H7 (cell line): ENCODE measurements at regions not wholly inside any gene's neighbourhood (a gene's known extent, or its start where the extent isn't known, plus 50 kb on each side); places are given as distances from the start of the nearest gene placed in this dataset.
"Not testable (repeated sequence)": the region's sequence is repeated elsewhere in the genome, so short reads cannot be mapped to it uniquely, and the experiment has no call there.

Experiments used
- DNase-seq: peaks from one replicate; pipeline ENCODE4 v3.0.0; 2012
- H3K27me3 ChIP-seq: 2 replicates; pipeline ENCODE4 v1.6.0; 2011; ENCODE audit warnings: mild to moderate bottlenecking, low read length; ENCODE audit not compliant: control insufficient read depth, insufficient read depth
- H3K36me3 ChIP-seq: replicated peaks from 2 replicates; pipeline ENCODE4 v1.5.1; 2011; ENCODE audit warnings: low read length; ENCODE audit not compliant: control insufficient read depth, insufficient read depth
- H3K4me3 ChIP-seq: 2 replicates; pipeline ENCODE4 v1.5.1; 2011; ENCODE audit warnings: low read depth, mild to moderate bottlenecking, control low read depth, low read length, moderate library complexity; ENCODE audit not compliant: insufficient read depth

DNA sequence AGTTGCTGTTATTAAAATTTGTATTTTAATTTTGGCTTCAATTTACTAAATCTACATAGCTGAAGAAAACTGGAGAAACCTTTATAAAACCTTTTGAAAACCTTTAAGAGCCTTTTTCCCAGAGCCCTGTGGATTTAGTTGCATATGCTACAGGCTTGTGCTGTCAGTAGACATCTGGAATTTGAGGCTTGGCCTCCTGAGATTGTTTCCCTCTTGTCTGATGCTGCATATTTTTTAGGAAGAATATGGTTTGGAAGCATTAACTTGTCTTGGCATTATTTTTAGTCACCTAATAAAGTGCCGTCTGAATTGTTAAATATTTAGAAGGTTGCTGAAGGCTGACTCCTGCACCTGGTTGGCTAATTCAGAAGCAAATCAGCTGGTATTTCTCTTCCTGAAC is 369.4 kb downstream of the UTRN start:
- Histone ChIP-seq H3K27me3 (no peaks in the 10 kb centered on the region), H3K4me3 (no peak overlapping the region), H3K36me3 (no peaks in the 10 kb centered on the region)
- no peak for DNase-seq

DNA sequence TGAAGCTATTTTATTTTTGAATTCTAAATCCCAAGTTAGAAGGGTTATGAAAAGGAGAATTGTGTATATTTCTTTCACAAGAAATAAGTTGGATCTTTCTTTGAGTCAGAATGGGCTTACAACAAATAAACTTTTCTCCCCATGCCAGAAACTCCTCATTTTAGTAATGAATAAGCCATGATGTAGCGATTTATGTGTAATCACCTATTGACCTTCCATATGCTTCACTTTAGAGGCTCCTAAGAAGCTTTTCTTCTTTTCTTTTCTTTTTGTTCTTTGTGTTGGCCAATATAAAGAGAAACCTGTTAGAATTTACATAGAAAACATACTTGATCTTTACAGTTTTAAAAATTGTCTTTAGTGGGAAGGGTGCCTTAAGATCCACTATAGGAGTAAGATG is 370.2 kb downstream of the UTRN start:
- Histone ChIP-seq H3K27me3 (no peaks in the 10 kb centered on the region; the same call in 1 of the 2 replicates), H3K4me3 (no peak overlapping the region), H3K36me3 (no peaks in the 10 kb centered on the region)
- no peak for DNase-seq

DNA sequence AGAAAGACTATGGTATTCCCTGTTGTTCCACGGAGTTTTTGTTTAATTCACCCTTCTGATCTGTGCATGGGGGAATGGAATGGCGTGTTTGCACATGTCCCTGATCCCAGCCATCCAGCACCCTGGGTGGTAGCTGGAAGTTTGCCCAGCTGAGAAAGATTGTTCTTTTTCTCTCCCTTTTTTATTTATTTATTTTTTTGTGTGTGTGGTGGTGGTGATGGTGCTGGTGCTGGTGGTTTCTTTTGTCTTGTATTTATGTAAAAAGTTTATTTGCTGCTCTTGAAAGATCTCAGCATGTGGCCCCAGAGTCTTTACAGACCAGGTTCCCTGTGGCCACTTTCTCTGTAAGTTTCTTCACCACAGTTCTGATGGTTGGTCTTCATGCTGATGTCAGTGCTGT is 372.6 kb downstream of the UTRN start:
- H3K4me3 ChIP-seq = no peak overlapping the region
- H3K27me3 ChIP-seq = peaks cover 1% of the 10 kb centered on the region; the same call in 1 of the 2 replicates
- peak; percentile 7 for DNase-seq

DNA sequence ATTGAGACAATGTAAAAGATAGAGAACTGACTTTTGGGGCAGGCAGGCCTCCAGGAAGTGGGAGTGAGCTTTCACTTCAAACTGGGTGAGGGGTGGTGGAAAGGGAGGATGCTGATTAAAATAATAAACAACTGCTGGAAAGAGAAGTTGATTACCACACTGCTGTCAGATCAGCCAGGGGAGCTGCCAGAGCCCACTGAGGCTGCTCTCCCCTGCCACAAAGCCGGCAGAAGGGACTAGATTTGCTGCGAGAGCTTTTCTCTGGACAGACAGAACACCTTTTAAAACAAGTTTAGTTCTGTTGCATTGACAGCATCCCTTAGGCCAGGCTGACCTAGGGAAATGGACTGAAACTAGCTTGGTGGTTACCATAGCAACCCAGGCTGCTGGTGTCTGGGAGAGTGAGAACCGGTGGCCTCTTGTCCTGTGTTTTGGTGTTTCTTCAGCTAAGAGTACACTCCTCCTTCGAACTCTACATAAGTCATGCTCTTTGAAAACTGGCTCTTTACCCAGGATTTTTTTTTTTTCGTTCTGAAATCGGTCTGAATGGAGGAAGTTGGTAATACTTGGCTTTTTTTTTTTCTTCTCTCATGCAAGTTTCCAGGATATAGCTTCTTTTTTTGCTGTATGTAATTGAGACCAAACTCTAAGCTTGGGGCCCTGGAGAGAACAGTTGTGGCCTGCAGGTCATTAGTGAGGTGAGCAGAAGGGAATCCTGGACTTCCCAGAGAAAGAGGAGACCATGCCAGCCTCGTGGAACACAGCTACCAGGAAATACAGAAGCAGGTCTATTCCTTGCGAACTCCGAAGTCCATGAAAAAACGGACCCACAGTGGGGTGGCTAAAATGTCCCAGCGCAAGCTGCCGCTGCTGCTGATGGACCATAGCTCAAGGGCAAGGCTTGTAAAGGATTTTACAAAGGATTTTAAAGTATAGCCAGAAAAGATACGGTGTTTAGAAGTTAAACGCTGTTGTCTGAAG is 374.4 kb downstream of the UTRN start:
- H3K27me3 ChIP-seq = peaks cover 1% of the 10 kb centered on the region; the same call in 1 of the 2 replicates
- no peaks in the 10 kb centered on the region for H3K36me3 ChIP-seq
- DNase-seq = peak; percentile 7
- no peak overlapping the region for H3K4me3 ChIP-seq

More for the DNA sequence above, 372.6 kb downstream of the UTRN start:
- no peaks in the 10 kb centered on the region for H3K36me3 ChIP-seq

DNA sequence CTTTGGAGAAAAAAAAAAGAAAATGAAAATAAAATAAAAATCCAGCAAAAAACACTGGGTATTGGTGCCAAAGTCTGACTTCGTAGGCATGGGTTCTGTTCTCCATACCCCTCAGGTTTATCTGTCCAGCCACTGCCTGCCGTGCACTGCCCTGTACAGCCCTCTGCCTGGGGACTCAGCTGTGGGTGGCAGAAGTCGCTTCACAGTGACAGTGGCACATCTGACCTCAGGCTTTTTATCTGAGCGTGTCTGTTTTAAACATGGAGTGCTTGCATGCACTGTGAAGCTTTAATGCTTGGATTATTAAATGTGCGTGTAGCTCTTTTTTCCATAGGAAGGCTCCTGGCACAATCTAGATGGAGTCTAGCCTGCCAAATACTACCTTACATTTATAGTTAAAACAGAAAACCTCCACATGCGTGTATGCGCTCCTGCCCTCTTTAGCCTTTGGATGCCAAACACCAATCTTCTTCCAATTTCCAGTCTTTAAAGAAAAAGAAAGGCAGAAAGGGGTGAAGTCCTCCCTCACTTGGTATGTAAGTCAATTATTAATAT is 375.5 kb downstream of the UTRN start:
- Histone ChIP-seq H3K4me3 (no peak overlapping the region), H3K27me3 (peaks cover 1% of the 10 kb centered on the region; the same call in 1 of the 2 replicates), H3K36me3 (no peaks in the 10 kb centered on the region)
- no peak for DNase-seq

DNA sequence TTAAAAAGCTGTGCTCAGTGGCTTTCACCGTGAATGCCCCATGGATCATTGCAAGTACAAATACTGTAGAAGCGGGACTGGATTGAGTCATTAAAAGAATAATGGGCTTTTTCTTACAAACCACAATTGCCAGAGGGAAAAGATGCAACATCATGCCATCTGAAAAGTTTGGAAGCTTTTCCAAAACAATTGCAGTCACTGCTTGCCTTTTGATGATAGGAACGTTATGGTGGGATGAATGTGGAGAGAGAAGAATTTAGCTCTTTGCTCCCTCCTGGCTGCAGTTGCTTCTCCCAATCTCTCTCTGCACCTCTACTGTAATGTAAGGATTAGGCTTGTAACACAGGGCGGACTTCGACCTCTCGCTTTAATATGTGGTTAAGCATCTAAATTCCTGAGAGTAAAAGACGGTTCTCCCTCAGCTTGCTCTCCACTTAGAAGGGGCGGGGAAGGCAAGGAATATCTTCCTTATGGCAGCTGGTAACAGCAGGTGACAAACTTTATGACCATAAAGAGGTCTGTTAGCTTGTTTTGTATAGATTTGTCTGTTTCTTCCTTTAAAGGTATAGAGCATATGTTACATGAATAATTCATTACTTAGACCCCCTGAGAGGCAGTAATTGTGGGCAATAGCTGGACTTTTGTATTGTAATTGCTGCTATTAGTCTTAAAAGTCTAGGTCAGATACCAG is 376.1 kb downstream of the UTRN start:
- peak; percentile 6 for DNase-seq
- Histone ChIP-seq H3K27me3 (peaks cover 1% of the 10 kb centered on the region; the same call in 1 of the 2 replicates), H3K36me3 (no peaks in the 10 kb centered on the region), H3K4me3 (no peak overlapping the region; the same call in 1 of the 2 replicates)

DNA sequence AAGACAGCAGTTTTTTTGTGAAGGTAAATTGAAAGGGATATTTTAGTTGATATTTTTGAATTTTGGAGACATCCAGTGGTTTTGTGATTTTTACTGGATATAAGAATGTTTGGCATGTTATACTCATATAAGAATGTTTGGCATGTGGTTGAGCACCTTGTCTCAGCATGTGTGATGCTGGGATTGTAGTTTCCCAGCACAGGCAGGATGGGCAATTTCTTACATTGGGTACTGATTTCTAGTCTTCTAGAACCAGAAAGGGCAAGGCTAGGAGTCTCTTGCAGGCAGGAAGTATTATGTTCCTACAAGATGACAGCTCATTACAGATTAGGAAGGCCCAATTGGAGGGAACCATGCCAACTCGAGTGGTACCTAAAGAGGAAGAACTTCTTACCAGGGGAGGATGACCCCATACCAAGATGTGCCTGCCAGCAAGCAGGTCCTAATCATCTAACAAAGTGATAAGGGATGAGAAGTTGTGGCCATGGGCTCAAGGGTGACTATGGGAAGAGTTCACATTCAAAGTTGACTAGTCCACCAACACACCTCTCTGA is 377.8 kb downstream of the UTRN start:
- no peaks in the 10 kb centered on the region; the same call in 1 of the 2 replicates for H3K36me3 ChIP-seq
- no peak for DNase-seq
- H3K27me3 ChIP-seq = peaks cover 1% of the 10 kb centered on the region; the same call in 1 of the 2 replicates
- H3K4me3 ChIP-seq = no peak overlapping the region

DNA sequence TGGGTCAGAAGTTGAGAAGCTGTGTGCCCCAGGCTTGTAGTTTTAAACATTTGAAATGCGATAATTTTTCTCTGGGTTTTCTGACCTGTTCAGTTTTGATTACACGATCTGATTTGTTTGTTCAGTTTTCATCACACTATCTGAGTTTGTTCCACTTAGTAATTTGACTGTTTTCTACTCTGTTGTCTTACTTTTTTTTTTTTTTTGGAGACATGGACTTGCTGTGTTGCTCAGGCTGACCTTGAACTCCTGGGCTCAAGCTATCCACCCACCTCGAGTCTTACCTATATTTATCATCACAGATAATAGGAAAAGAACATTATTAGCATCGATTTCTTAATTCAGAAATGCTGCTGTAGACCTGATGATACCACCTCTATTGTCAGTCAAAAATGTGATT is 379.1 kb downstream of the UTRN start:
- Histone ChIP-seq H3K36me3 (no peaks in the 10 kb centered on the region; the same call in 1 of the 2 replicates), H3K4me3 (no peak overlapping the region), H3K27me3 (peaks cover 1% of the 10 kb centered on the region; the same call in 1 of the 2 replicates)
- no peak for DNase-seq

DNA sequence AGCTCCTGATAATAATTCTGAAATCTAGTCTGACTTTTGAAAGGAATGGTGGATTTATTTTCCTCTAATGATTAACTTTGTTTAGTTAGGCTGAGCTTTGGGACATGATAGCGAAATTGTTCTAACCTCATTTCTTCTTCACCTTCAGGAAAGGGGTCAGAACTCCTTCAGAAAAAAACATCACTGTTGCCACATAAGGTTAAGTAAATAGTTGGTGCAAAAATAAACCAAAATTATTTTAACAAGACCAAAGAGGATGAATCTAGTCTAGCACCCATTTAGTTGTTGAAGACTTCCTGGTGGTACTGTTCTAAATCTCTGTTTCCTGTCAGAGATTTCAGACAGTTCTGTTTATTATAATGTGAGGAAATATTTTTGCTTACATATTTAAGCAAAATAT is 379.8 kb downstream of the UTRN start:
- Histone ChIP-seq H3K4me3 (no peak overlapping the region), H3K27me3 (peaks cover 1% of the 10 kb centered on the region; the same call in 1 of the 2 replicates), H3K36me3 (no peaks in the 10 kb centered on the region; the same call in 1 of the 2 replicates)
- no peak for DNase-seq

DNA sequence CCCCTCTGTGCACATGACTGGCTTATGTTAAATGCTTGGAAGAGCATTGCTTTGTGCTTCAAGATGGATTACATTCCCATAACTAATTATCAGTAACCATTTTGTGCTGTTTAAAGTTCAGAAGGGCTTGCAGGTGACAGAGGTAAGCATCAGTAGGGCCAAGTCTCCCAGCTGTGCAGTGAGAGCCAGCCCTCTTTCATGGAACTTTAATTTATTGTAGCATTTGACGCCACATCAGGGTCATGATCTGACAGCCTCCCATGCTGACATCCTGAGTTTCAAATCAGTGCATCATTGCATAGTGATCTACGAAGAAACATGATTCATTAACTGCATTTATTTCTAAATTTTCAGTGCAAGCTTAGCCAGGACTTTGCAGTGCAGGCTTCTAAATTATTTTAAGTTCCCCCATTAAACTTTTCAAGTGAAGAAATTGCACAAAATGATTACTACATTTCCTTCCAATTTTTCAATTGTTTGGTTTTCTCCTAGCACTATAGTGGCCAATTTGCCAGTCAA is 380.9 kb downstream of the UTRN start:
- Histone ChIP-seq H3K4me3 (no peak overlapping the region), H3K27me3 (no peaks in the 10 kb centered on the region; the same call in 1 of the 2 replicates), H3K36me3 (no peaks in the 10 kb centered on the region; the same call in 1 of the 2 replicates)
- no peak for DNase-seq

DNA sequence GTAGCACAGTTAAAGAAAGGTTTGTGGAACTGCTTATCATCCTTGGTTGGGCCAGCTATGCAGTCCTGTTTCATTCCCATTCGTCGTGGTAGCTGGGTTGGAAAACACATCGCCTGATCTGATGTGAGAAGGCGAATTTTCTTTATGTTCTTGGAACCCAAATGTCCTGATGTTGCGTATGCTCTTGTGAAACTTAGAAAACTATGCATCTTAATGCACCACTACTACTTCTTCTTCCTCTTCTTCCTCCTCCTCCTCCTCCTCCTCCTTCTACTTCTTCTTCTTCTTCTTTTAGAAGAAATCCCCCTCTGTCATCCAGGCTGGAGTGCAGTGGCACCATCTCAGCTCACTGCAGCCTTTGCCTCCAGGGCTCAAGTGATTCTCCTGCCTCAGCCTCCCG is 381.6 kb downstream of the UTRN start:
- no peaks in the 10 kb centered on the region; the same call in 1 of the 2 replicates for H3K36me3 ChIP-seq
- no peaks in the 10 kb centered on the region; the same call in 1 of the 2 replicates for H3K27me3 ChIP-seq
- DNase-seq = no peak
- no peak overlapping the region for H3K4me3 ChIP-seq

DNA sequence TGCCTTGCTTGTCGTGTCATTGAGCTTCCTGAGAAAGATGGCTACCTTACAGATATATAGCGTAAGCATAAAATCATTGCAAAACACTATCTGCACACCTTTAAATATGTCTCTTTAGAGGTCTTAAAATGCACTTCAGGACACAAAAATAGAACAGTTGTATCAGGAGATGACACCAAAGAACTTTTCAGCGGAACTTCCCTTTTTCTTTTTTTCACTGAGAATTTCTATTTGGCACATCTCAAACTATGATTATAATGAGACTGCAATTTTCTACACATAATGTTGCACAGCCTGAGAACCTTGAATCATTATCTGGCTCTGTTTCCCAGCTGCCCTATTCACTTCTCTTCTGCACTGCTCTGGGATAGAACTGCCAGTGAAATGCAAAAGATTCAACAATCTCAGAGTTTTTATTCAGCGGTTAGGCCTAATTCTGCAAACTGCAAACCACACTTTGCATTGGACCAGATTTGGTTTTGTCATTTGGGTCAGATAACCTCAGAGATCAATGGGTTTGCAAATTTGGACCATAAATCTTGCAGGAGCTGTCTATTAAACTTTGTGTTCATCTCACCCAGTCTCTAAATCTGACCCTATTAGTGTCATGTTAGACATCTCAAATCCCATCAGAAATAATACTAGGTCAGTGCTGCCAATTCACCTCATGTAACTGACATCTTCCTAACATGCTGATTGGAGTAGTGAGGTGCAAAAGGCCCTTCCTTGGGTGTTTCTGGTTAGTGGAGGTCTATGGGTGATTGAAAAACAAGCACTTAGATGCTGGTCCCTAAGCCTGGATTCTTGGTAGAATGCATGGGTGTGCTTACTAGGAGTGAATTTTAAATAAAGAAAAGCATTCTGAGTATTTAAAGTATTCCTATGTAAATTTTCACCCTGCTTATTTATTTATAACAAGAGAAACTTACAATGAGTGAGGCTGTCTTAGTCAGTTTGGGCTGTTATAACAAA is 382.7 kb downstream of the UTRN start:
- no peak overlapping the region for H3K4me3 ChIP-seq
- H3K27me3 ChIP-seq = no peaks in the 10 kb centered on the region; the same call in 1 of the 2 replicates
- no peak for DNase-seq
- H3K36me3 ChIP-seq = no peaks in the 10 kb centered on the region; the same call in 1 of the 2 replicates

DNA sequence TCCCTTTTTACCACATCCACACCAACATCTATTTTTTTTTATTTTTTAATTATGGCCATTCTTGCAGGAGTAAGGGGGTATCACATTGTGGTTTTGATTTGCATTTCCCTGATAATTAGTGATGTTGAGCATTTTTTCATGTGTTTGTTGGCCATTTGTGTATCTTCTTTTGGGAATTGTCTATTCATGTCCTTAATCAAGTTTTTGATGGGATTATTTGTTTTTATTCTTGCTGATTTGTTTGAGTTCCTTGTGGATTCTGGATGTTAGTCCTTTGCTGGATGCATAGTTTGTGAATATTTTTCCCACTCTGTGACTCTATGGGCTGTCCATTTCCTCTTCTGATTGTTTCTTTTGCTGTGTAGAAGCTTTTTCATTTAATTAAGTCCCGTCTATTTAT is 385.1 kb downstream of the UTRN start:
- not testable (repeated sequence) for H3K27me3 ChIP-seq, DNase-seq, H3K4me3 ChIP-seq, H3K36me3 ChIP-seq
